Liver (tissue), 6 donors: ENCODE measurements at regions not wholly inside any gene's neighbourhood (a gene's known extent, or its start where the extent isn't known, plus 50 kb on each side); places are given as distances from the start of the nearest gene placed in this dataset.
A peak's percentile ranks its signal among the peaks of the same experiment; 100 is the strongest.
"Not testable (repeated sequence)": the region's sequence is repeated elsewhere in the genome, so short reads cannot be mapped to it uniquely, and the experiment has no call there.

ENCODE experiments used
- DNase-seq: peaks from one replicate; pipeline ENCODE4 v3.0.0-alpha.2; 2017; ENCODE audit warnings: low spot score
- H3K27ac ChIP-seq, 2 donors: one replicate each; pipeline ENCODE4 v1.7.0; 2013; ENCODE audit warnings: inconsistent platforms in 2 of 2, low read length in 2 of 2, control low read depth in 1 of 2, low read depth in 1 of 2, mild to moderate bottlenecking in 1 of 2
- H3K27me3 ChIP-seq, 4 donors: one replicate each; pipeline versions ENCODE4 v1.6.1 to v1.7.0; 2013; ENCODE audit warnings: low read length in 3 of 4, inconsistent platforms in 1 of 4, mild to moderate bottlenecking in 1 of 4, moderate library complexity in 1 of 4; ENCODE audit not compliant: control insufficient read depth in 4 of 4, insufficient read depth in 4 of 4
- H3K36me3 ChIP-seq, 4 donors: one replicate each; pipeline versions ENCODE4 v1.6.1 to v1.7.0; 2013; ENCODE audit warnings: low read length in 3 of 4, mild to moderate bottlenecking in 3 of 4, low read depth in 1 of 4, moderate library complexity in 1 of 4; ENCODE audit not compliant: control insufficient read depth in 4 of 4, insufficient read depth in 3 of 4
- H3K4me1 ChIP-seq, 4 donors: one replicate each; pipeline versions ENCODE4 v1.6.1 to v1.7.0; 2013; ENCODE audit warnings: low read length in 3 of 4, mild to moderate bottlenecking in 3 of 4, moderate library complexity in 1 of 4; ENCODE audit not compliant: control insufficient read depth in 4 of 4, insufficient read depth in 4 of 4
- H3K4me3 ChIP-seq, 3 donors: one replicate each; pipeline versions ENCODE4 v1.6.1 to v1.7.0; 2013; ENCODE audit warnings: low read length in 3 of 3, control low read depth in 1 of 3, low read depth in 1 of 3, mild to moderate bottlenecking in 1 of 3
- H3K9ac ChIP-seq, 2 donors: one replicate each; pipeline ENCODE4 v1.7.0; 2013; ENCODE audit warnings: low read length in 2 of 2, mild to moderate bottlenecking in 2 of 2, moderate library complexity in 2 of 2, control low read depth in 1 of 2, low read depth in 1 of 2
- H3K9me3 ChIP-seq, 4 donors: one replicate each; pipeline versions ENCODE4 v1.6.1 to v1.7.0; 2013; ENCODE audit warnings: low read length in 3 of 4; ENCODE audit not compliant: control insufficient read depth in 4 of 4
- YY1 ChIP-seq: IDR thresholded peaks from 2 replicates; pipeline ENCODE4 v1.6.1; 2016; ENCODE audit warnings: antibody characterized with exemption, mild to moderate bottlenecking
- WGBS: extraction: QIAGEN DNeasy Blood & Tissue Kit; methylation state at CpG from one replicate; pipeline ENCODE4 v1.1.7; 2013; 5-methylcytosine and 5-hydroxymethylcytosine counted together
- donor health status: healthy.
- donor health status: healthy.
- donor health status: healthy.

GRCh38 chr1:149157409-149157808 lies 54.1 kb upstream of the NBPF9 start:
- H3K9ac ChIP-seq, H3K27ac ChIP-seq, H3K27me3 ChIP-seq, H3K9me3 ChIP-seq, DNase-seq, H3K4me1 ChIP-seq, H3K36me3 ChIP-seq, H3K4me3 ChIP-seq: not testable (repeated sequence)
- 81% methylated on average over 6 of the region's 7 CpGs for WGBS

GRCh38 chr1:149158308-149158707 lies 55.0 kb upstream of the NBPF9 start:
- H3K27me3 ChIP-seq, H3K36me3 ChIP-seq, H3K4me3 ChIP-seq, H3K9ac ChIP-seq, H3K27ac ChIP-seq, H3K4me1 ChIP-seq, DNase-seq, H3K9me3 ChIP-seq: not testable (repeated sequence)
- WGBS = 29% methylated on average over 3 of the region's 3 CpGs

DNA sequence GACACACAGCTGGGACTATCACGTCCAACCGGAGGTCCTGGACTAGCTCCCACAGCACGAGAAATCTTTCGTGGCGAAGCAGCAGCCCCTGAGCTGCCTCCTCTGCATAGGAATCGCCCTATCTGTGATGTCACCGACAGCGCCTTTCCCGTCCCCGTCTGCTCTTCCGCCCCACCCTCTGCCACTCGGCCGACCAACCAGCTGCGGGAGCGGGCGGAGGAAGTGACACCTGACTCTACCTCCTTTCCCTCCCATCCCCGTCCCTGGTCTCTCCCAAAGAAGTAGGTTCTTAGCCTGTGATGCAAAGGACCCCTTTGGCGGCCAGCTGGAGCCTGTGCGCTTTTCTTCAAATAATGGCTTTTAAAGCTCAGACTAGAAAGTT lies 59.7 kb upstream of the NBPF9 start:
- not testable (repeated sequence) for DNase-seq, H3K9ac ChIP-seq, H3K27me3 ChIP-seq, H3K36me3 ChIP-seq, H3K9me3 ChIP-seq, H3K4me3 ChIP-seq, H3K4me1 ChIP-seq
- peak overlapping the region in 1 of 2 donors; percentile 25 for H3K27ac ChIP-seq
- 67% methylated on average over 1 of the region's 19 CpGs for WGBS

DNA sequence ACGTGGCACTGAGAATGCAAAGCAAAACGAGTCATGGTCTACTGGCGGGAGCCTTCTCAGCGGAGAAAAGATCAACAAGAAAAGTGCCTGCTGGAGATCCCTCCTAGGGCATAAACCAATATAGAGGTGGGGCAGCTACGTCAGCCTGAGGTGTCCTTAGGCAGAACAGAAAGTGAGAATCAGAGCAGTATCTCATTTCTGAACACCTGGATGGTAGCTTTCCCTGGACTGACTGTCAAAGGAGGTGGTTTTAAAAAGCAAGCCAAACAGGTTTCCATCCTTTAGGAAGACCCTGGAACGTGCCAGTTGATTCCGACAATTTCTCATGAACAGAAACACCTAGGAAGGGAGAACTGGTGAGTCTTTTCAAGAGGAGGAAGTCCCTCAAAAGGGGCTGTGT lies 71.4 kb upstream of the NBPF9 start:
- DNase-seq = not testable (repeated sequence)

DNA sequence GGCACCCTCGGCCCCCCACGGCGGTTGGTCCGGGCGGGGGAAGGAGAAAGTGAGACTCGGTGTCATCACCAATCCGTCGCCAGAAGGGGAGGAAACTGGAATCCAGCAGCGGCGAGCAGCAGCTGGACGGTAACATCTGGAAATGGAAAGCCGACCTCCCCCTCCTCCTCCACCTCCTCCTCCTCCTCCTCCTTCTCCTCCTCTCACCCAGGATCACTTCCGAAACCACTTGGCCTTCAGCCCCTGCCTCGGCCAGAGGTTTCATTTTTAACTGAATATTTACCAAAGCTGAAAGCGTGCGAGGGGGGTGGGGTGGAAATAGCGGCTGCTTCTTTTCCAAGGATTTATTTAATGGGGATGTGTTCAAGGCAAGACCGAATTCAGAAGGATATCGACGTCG lies 72.5 kb upstream of the NBPF9 start:
- H3K27me3 ChIP-seq, H3K9ac ChIP-seq, H3K4me1 ChIP-seq, H3K9me3 ChIP-seq, DNase-seq, H3K36me3 ChIP-seq, H3K27ac ChIP-seq: not testable (repeated sequence)
- peak overlapping the region in 1 of 3 donors; percentile 28 for H3K4me3 ChIP-seq
- WGBS = 0% methylated on average over 13 of the region's 21 CpGs

More for the DNA sequence above, 71.4 kb upstream of the NBPF9 start:
- H3K36me3 ChIP-seq, H3K9ac ChIP-seq, H3K27me3 ChIP-seq, H3K27ac ChIP-seq, H3K4me1 ChIP-seq, H3K4me3 ChIP-seq, H3K9me3 ChIP-seq: not testable (repeated sequence)
- 73% methylated on average over 6 of the region's 7 CpGs for WGBS

DNA sequence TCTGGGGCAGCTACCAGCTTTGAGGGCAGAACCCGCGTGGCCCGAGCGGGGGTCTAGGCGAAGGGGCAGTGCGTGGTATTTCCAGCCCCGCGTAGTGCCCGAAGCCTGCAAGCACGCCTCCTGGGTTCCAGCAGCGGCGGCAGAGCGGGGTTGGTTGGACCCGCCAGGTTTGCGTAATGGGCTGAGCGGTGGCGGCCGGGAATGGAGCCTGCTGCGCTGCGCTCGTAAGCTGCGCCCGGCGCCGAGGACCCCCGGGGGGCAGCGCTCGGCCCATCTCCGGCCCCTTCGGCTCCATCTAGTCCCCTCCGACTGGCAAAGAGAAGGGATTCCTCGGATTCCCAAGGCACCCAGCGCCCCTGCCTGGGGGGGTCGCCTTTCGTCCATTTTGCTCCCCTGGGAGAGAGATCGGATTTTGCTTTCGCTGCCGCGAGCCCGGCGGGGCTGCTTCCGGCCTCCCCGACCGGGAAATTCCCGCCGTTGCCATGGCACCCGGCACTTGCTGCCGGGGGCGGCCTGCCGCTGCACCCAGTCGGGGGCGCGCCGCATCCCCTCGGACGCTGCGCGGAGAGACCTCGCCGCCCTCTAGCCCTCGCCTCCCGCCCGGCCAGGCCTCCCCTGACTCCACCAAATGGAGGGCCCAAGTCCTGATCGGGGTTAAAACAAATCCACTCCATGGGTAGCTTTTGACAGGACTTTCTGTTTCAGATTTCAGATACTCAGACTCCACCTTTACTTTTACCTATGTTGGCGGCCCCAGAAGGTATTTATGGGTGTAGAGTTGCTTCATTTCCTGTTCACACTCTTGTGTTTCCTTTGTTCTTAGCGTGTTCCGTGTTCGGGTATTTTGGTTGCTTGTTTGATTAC lies 73.3 kb upstream of the NBPF9 start:
- not testable (repeated sequence) for H3K27me3 ChIP-seq, H3K9ac ChIP-seq, H3K36me3 ChIP-seq, H3K4me1 ChIP-seq, H3K9me3 ChIP-seq
- peak overlapping the region; percentile 76 for H3K27ac ChIP-seq
- under 1% methylated on average over 35 of the region's 68 CpGs for WGBS
- TF ChIP-seq YY1 = peak; percentile 23
- peak; percentile 35 for DNase-seq
- peak overlapping the region in 2 of 3 donors; percentile 49 to 51 for H3K4me3 ChIP-seq
